GM12865 (cell line): ENCODE measurements at regions not wholly inside any gene's neighbourhood (a gene's known extent, or its start where the extent isn't known, plus 50 kb on each side); places are given as distances from the start of the nearest gene placed in this dataset.
"Not testable (repeated sequence)": the region's sequence is repeated elsewhere in the genome, so short reads cannot be mapped to it uniquely, and the experiment has no call there.

Source experiments
- DNase-seq: peaks from one replicate; pipeline ENCODE4 v3.0.0; 2010; ENCODE audit warnings: low read depth
- H3K4me3 ChIP-seq: 2 replicates; pipeline ENCODE4 v1.5.1; 2011; ENCODE audit warnings: mild to moderate bottlenecking, low read depth, low read length, control low read depth
- TF ChIP-seq, protein P1 (sequence below): IDR thresholded peaks from 2 replicates; pipeline ENCODE4 v1.5.1; 2011; ENCODE audit warnings: low read length, control low read depth, low read depth, inconsistent platforms; ENCODE audit not compliant: insufficient read depth; ENCODE audit errors: missing control alignments

DNA sequence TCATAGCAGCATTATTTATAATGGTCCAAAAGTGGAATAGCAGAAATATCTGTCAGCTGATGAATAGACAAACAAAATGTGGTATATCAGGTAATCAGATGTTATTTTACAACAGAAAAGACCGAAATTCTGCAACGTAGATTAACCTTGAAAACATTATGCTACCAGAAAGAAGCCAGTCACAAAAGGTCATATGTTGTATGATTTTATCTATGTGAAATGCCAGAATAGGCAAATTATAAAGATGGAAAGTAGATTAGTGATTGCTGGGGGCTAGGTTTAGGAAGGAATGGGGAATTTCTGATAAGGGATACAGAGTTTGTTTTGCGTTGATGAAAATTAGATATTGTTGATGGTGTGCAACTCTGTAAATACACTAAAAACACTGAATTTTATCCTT lies 165.0 kb upstream of the STMND1 start:
- TF ChIP-seq, protein P1, sequence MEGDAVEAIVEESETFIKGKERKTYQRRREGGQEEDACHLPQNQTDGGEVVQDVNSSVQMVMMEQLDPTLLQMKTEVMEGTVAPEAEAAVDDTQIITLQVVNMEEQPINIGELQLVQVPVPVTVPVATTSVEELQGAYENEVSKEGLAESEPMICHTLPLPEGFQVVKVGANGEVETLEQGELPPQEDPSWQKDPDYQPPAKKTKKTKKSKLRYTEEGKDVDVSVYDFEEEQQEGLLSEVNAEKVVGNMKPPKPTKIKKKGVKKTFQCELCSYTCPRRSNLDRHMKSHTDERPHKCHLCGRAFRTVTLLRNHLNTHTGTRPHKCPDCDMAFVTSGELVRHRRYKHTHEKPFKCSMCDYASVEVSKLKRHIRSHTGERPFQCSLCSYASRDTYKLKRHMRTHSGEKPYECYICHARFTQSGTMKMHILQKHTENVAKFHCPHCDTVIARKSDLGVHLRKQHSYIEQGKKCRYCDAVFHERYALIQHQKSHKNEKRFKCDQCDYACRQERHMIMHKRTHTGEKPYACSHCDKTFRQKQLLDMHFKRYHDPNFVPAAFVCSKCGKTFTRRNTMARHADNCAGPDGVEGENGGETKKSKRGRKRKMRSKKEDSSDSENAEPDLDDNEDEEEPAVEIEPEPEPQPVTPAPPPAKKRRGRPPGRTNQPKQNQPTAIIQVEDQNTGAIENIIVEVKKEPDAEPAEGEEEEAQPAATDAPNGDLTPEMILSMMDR = no peak
- no peak for DNase-seq
- no peak overlapping the region for H3K4me3 ChIP-seq

DNA sequence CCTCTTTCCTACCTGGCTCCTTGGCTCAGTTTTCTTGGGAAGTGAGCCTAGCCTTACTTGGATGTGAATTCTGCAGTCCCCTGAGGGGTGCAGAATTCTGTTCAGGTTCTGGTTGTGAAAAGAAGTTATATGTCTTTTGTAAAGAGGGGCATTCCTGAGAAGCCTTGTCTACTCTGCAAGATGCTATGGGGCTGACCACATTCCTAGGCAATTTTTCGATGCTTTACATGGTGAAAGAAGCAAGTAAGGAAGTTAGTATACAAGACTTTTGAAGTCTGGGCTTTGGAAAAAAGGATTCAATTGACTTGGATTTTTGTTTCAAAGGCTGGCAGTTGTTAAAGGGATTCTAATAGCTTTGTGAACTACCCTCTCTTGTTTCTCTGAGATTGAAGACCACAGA lies 167.9 kb upstream of the STMND1 start:
- DNase-seq = no peak
- no peak overlapping the region for H3K4me3 ChIP-seq
- TF ChIP-seq, protein P1 = no peak

DNA sequence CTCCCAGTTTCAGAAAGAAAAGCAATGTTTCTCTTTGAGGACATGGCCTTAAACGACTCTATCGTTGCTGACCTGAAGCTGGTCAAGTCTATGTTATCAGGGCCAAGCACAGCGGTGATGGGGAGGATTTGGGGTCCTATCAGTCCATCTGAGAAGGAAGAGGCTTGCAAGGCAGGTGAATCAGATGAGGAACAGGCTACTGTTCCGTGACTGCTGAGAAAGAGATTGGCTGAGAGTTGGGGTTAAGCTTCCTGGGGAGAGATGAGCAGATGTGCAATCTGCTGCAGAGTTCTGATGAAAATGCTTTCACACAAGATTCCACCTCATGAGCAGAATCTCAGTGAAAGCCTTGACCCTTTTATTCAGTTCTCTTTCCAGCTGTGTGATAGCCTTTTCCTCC lies 168.3 kb upstream of the STMND1 start:
- DNase-seq = no peak
- TF ChIP-seq, protein P1 = no peak
- H3K4me3 ChIP-seq = no peak overlapping the region

DNA sequence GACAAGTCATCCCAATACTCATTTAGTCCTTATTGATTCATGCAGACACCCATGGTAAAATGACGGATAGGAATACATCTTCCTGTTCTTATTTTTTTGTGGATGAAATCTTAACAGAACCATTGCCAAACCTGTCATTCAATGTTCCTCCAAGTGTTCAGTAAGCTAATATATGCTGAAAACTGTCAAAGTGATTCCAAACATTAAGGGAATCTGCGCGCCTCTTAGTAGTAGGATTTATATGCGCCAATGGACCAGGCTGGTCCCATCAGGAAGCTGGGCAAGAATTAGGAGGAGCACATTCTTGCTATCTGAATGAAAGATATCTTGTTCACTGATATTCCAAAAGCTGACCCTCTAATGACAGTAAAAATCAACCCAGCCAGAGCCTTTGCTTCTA lies 168.9 kb upstream of the STMND1 start:
- no peak overlapping the region for H3K4me3 ChIP-seq
- TF ChIP-seq, protein P1 = no peak
- no peak for DNase-seq

DNA sequence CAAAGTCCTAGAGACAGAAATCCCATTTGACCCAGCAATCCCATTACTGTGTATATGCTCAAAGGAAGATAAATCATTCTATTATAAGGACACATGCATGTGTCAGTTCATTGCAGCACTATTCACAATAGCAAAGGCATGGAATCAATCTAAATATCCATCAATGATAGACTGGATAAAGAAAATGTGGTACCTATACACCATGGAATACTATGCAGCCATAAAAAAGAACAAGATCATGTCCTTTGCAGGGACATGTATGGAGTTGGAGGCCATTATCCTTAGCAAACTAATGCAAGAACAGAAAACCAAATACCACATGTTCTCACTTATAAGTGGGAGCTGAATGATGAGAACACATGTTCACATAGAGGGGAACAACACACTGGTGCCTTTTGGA lies 169.8 kb upstream of the ATXN1 start:
- DNase-seq, H3K4me3 ChIP-seq: not testable (repeated sequence)

DNA sequence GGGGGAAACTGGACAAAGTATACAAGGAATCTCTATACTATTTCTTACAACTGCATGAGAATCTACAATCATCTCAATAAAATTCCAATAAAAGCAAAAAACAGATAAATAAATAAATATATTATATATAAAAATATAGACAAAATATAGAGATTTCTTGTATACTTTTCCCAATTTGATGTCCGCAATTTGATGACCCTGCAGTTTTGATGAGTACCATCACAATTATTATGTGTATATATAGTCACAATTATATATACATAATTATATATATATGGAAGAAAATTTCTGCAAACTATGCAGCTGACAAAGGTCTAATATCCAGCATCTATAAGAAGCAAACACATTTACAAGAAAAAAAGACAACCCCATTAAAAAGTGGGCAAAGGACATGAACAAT lies 169.2 kb upstream of the ATXN1 start:
- no peak overlapping the region for H3K4me3 ChIP-seq
- no peak for DNase-seq
- TF ChIP-seq, protein P1 = no peak

DNA sequence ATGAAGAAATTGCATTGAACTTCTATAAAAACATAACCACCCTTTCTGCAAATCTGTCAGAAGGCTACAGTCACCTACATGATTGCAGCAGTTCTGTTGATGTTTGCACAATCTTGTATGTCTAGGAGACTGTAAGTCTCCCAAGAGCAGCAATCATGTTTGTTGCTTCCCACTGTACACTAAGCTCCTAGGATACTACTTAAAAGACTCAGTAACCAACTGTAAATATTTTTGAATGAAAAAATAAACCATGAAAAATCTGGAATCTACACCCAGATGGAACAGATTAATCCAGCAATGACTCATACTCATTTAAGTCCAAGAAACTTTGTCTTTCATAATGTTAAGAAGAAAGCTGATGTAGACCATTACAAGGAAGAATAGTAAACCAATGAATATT lies 168.5 kb upstream of the ATXN1 start:
- no peak overlapping the region for H3K4me3 ChIP-seq
- no peak for DNase-seq
- TF ChIP-seq, protein P1 = no peak

DNA sequence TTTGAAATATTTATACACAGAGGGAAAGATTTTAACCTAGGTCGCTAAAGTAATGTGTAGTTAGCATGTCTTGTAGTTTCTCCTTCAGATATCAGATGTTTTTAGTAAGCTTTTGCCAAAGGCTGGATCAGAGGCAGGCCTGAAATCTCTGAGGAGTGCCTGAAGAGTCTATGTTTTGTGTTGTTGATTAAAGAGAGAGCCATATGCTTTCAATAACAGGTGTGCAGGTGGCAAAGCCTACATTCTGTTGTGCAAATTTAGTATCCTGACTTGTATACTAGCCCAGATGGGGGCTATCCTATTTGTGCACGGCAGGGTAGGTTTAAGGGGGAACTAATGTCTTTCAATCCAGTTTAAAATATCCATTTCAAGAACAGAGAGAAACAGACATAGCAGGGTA lies 167.1 kb upstream of the ATXN1 start:
- TF ChIP-seq, protein P1 = no peak
- no peak for DNase-seq
- no peak overlapping the region for H3K4me3 ChIP-seq
